Endothelial cell of umbilical vein (primary cell): ENCODE measurements at regions not wholly inside any gene's neighbourhood (a gene's known extent, or its start where the extent isn't known, plus 50 kb on each side); places are given as distances from the start of the nearest gene placed in this dataset.

Experiments
- BruUV-seq: library from RNA; stranded (reverse); fragments of 400-500 nt; replicated peaks from 2 replicates; lab custom pipeline; 2021; lab: Mats Ljungman, UMichigan
- CTCF ChIA-PET: fragments of 300-600, 350-600 bp; sonication (Branson Sonifier 250); formaldehyde crosslinking; loops from one replicate; lab custom pipeline; 2021; ENCODE audit warnings: antibody characterized with exemption, inconsistent platforms; lab: Charles Lee
- POLR2A ChIA-PET: fragments of 300-600, 350-600 bp; sonication (Branson Sonifier 250); formaldehyde crosslinking; loops from one replicate; lab custom pipeline; 2021; ENCODE audit warnings: antibody characterized with exemption, inconsistent platforms; lab: Charles Lee
- DNase-seq: peaks from one replicate; pipeline ENCODE4 v3.0.0-alpha.2; 2011; ENCODE audit warnings: low read depth, low spot score
- FAIRE-seq: peaks from 2 replicates; lab custom pipeline; 2011; peaks lifted over from hg19 to GRCh38; lab: Jason Lieb, UNC
- H2AFZ ChIP-seq: 2 replicates; pipeline ENCODE4 v1.6.0; 2012; ENCODE audit warnings: low read depth, low read length, control low read depth, inconsistent platforms
- H3K27ac ChIP-seq: 2 replicates; pipeline ENCODE4 v1.5.1; 2011; ENCODE audit warnings: low read depth, mild to moderate bottlenecking, control low read depth, low read length, moderate library complexity; ENCODE audit not compliant: insufficient read depth
- H3K27me3 ChIP-seq, 2 experiments: 2 replicates each; pipeline versions ENCODE4 v1.6.0 to v1.6.1; 2011; ENCODE audit warnings: low read length in 2 of 2, mixed read lengths in 1 of 2; ENCODE audit not compliant: control insufficient read depth in 2 of 2, insufficient read depth in 2 of 2
- H3K36me3 ChIP-seq, 2 experiments: 2 replicates in 1 of 2; 3 replicates in 1 of 2; pipeline ENCODE4 v1.5.1; 2011; ENCODE audit warnings: low read length in 2 of 2, mild to moderate bottlenecking in 1 of 2, moderate library complexity in 1 of 2; ENCODE audit not compliant: control insufficient read depth in 2 of 2, insufficient read depth in 2 of 2; ENCODE audit errors: extremely low read depth in 1 of 2
- H3K4me1 ChIP-seq: 3 replicates; pipeline ENCODE4 v1.5.1; 2011; ENCODE audit warnings: mild to moderate bottlenecking, low read length; ENCODE audit not compliant: control insufficient read depth, insufficient read depth; ENCODE audit errors: extremely low read depth
- H3K4me2 ChIP-seq: 2 replicates; pipeline ENCODE4 v1.6.1; 2011; ENCODE audit warnings: low read length, control low read depth, mixed read lengths; ENCODE audit not compliant: insufficient read depth
- H3K4me3 ChIP-seq, 3 experiments: fragments of 200-600 bp in 1 of 3; sonication (generic), shearing (Covaris generic) in 1 of 3; replicated peaks in 1 of 3; 2 replicates each; pipeline ENCODE4 v1.5.1; 2011 to 2016; ENCODE audit warnings: control low read depth in 3 of 3, low read length in 3 of 3, mild to moderate bottlenecking in 2 of 3, inconsistent platforms in 1 of 3, low read depth in 1 of 3, moderate library complexity in 1 of 3; ENCODE audit not compliant: insufficient read depth in 1 of 3
- H3K79me2 ChIP-seq: 2 replicates; pipeline ENCODE4 v1.6.0; 2012; ENCODE audit warnings: low read length, inconsistent platforms; ENCODE audit not compliant: control insufficient read depth, insufficient read depth
- H3K9ac ChIP-seq: replicated peaks from 2 replicates; pipeline ENCODE3; 2011; ENCODE audit warnings: low read length, control low read depth; ENCODE audit not compliant: insufficient read depth; ENCODE audit errors: extremely low read depth
- H3K9me1 ChIP-seq: replicated peaks from 3 replicates; pipeline ENCODE4 v1.6.0; 2011; ENCODE audit warnings: mild to moderate bottlenecking, low read length; ENCODE audit not compliant: control insufficient read depth, insufficient read depth; ENCODE audit errors: extremely low read depth
- H3K9me3 ChIP-seq: replicated peaks from 2 replicates; pipeline ENCODE4 v1.5.1; 2012; ENCODE audit warnings: low read length, inconsistent platforms; ENCODE audit not compliant: control insufficient read depth, insufficient read depth
- H4K20me1 ChIP-seq: replicated peaks from 2 replicates; pipeline ENCODE3; 2011; ENCODE audit warnings: mild to moderate bottlenecking, low read length; ENCODE audit not compliant: control insufficient read depth, insufficient read depth; ENCODE audit errors: extremely low read depth
- EZH2 ChIP-seq: IDR thresholded peaks from 2 replicates; pipeline ENCODE4 v1.6.1; 2012; ENCODE audit warnings: borderline replicate concordance, low read depth, mild to moderate bottlenecking, moderate library complexity, low read length, inconsistent platforms; ENCODE audit not compliant: severe bottlenecking
- FOS ChIP-seq: IDR thresholded peaks from 2 replicates; pipeline ENCODE4 v1.6.1; 2011; ENCODE audit warnings: mild to moderate bottlenecking, low read length, moderate library complexity, borderline replicate concordance; ENCODE audit not compliant: insufficient read depth
- GATA2 ChIP-seq: IDR thresholded peaks from 2 replicates; pipeline ENCODE4 v1.7.0; 2011; ENCODE audit warnings: low read depth, mild to moderate bottlenecking, moderate library complexity, mixed read lengths, low read length; ENCODE audit not compliant: insufficient read length, insufficient read depth
- JUN ChIP-seq: IDR thresholded peaks from 2 replicates; pipeline ENCODE4 v1.6.1; 2011; ENCODE audit warnings: borderline replicate concordance, low read depth; ENCODE audit not compliant: insufficient read length, insufficient read depth
- POLR2A ChIP-seq: IDR thresholded peaks from 2 replicates; pipeline ENCODE4 v1.6.1; 2012; ENCODE audit warnings: low read depth, mild to moderate bottlenecking, control low read depth, low read length
- POLR2AphosphoS5 ChIP-seq: IDR thresholded peaks from 2 replicates; pipeline ENCODE4 v1.6.1; 2012; ENCODE audit warnings: low read depth, mild to moderate bottlenecking, control low read depth, low read length, moderate library complexity; ENCODE audit not compliant: insufficient read depth
- dilution Hi-C: fragments of 300-500 bp; cut with MboI; formaldehyde crosslinking; loops from one replicate; pipeline ENCODE4 v1.15.0; 2019; ENCODE audit warnings: low sequenced_read_pairs; ENCODE audit not compliant: extremely low pct_ligation_motif_present
- intact Hi-C: fragments of 100-400 bp; cut with micrococcal nuclease; formaldehyde crosslinking; loops from one replicate; pipeline ENCODE4 v1.10.0; 2022
- TF ChIP-seq, protein P1 (sequence below): IDR thresholded peaks from 2 replicates; pipeline ENCODE4 v1.6.1; 2011; ENCODE audit not compliant: insufficient read depth, insufficient read length

DNA sequence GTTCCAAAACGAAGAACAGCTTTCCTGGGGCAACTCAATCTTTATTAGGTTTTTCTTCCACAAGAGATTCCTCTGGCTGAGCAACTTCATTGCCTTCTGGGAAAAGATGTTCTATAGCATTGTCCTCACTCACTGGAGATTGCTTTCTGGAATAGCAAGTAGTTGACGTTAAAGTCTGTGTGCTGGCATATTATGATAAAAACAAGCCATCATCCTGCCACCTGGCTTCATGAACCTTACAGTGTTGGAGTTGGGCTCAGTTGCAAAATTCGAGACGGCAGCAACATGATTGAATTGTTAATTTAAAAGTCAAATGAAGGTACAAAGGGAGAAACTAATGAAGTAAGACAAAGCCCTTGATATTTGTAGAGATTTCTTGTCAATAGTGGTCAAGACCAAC is 140.5 kb upstream of the PEX5L start:
- H4K20me1 ChIP-seq, result no peaks in the 10 kb centered on the region
- no TSS peak for BruUV-seq
- H2AFZ ChIP-seq, result no peak overlapping the region
- H3K4me3 ChIP-seq, result no peak overlapping the region
- TF ChIP-seq POLR2AphosphoS5 (no peak), FOS (no peak)
- peaks cover 3% of the 10 kb centered on the region for H3K9me3 ChIP-seq
- ChIA-PET CTCF (no interaction called here), POLR2A (no interaction called here)
- no peak overlapping the region for H3K4me2 ChIP-seq
- no peaks in the 10 kb centered on the region for H3K79me2 ChIP-seq
- no peak overlapping the region for H3K9ac ChIP-seq
- no peaks in the 10 kb centered on the region for H3K36me3 ChIP-seq
- intact Hi-C loops, result no loop called here
- DNase-seq (no peak), FAIRE-seq (no peak)
- no peaks in the 10 kb centered on the region for H3K27me3 ChIP-seq
- H3K9me1 ChIP-seq, result no peaks in the 10 kb centered on the region
- dilution Hi-C loops, result no loop called here
- H3K4me1 ChIP-seq, result no peaks in the 10 kb centered on the region
- H3K27ac ChIP-seq, result no peak overlapping the region

DNA sequence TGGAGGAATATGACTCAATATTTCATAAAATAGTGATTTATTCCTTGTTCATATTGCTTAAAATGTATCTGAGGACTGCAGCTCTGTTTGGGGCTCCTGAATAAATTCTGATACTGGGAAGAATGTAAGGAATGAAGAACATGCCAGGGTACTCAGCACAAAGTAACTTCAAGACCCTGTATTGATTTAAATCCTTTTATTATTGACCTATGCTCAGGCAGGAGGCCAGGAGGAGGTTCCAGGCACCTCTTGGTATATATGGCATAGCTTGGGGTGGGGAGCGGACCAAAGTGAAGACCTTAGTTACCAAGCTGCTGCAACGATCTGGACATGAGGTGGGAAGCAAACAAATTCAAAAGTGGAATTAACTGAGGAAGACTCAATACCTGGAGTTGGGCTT is 142.8 kb upstream of the PEX5L start:
- no peak overlapping the region for H3K4me2 ChIP-seq
- CTCF ChIA-PET, result no interaction called here
- no peaks in the 10 kb centered on the region for H4K20me1 ChIP-seq
- no peaks in the 10 kb centered on the region for H3K36me3 ChIP-seq
- no peak for DNase-seq
- H3K79me2 ChIP-seq, result no peaks in the 10 kb centered on the region
- no peaks in the 10 kb centered on the region for H3K4me1 ChIP-seq
- dilution Hi-C loops (no loop called here), intact Hi-C loops (no loop called here)
- TF ChIP-seq EZH2 (no peak), GATA2 (no peak), POLR2AphosphoS5 (no peak), FOS (no peak), POLR2A (no peak), JUN (no peak)
- TF ChIP-seq, protein P1, sequence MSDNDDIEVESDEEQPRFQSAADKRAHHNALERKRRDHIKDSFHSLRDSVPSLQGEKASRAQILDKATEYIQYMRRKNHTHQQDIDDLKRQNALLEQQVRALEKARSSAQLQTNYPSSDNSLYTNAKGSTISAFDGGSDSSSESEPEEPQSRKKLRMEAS, result no peak
- no peak overlapping the region for H2AFZ ChIP-seq
- H3K9ac ChIP-seq, result no peak overlapping the region
- no peak for FAIRE-seq
- no peaks in the 10 kb centered on the region for H3K9me1 ChIP-seq
- H3K4me3 ChIP-seq, result no peak overlapping the region
- no TSS peak for BruUV-seq
- H3K9me3 ChIP-seq, result peaks cover 2% of the 10 kb centered on the region
- POLR2A ChIA-PET, result no interaction called here
- no peak overlapping the region for H3K27ac ChIP-seq
- no peaks in the 10 kb centered on the region for H3K27me3 ChIP-seq
